CD4-positive, alpha-beta memory T cell (primary cell): ENCODE measurements at regions not wholly inside any gene's neighbourhood (a gene's known extent, or its start where the extent isn't known, plus 50 kb on each side); places are given as distances from the start of the nearest gene placed in this dataset.
"Not testable (repeated sequence)": the region's sequence is repeated elsewhere in the genome, so short reads cannot be mapped to it uniquely, and the experiment has no call there.

Experiments
- CTCF ChIA-PET: fragments of 350-600 bp; sonication (Branson Sonifier 250); formaldehyde crosslinking; loops from one replicate; lab custom pipeline; 2021; ENCODE audit warnings: inconsistent platforms; ENCODE audit not compliant: partially characterized antibody; lab: Charles Lee
- POLR2A ChIA-PET: fragments of 350-600 bp; sonication (Branson Sonifier 250); formaldehyde crosslinking; loops from one replicate; lab custom pipeline; 2021; ENCODE audit not compliant: partially characterized antibody; lab: Charles Lee
- DNase-seq, 5 donors: peaks; one replicate each; pipeline versions ENCODE4 v3.0.0 to v3.0.0-alpha.2; 2020 to 2022; ENCODE audit warnings: mixed read lengths in 1 of 5
- H3K27ac ChIP-seq: one replicate; pipeline ENCODE4 v1.7.0; 2013; ENCODE audit warnings: low read depth, low read length
- H3K27me3 ChIP-seq: 2 replicates; pipeline ENCODE4 v1.7.0; 2013; ENCODE audit warnings: mild to moderate bottlenecking, low read length, moderate library complexity; ENCODE audit not compliant: insufficient read depth
- H3K36me3 ChIP-seq: 2 replicates; pipeline ENCODE4 v1.7.0; 2013; ENCODE audit warnings: mild to moderate bottlenecking, low read length, moderate library complexity; ENCODE audit not compliant: insufficient read depth
- H3K4me1 ChIP-seq: 2 replicates; pipeline ENCODE4 v1.7.0; 2013; ENCODE audit warnings: mild to moderate bottlenecking, low read length, moderate library complexity; ENCODE audit not compliant: insufficient read depth
- H3K4me3 ChIP-seq, 2 donors: one replicate each; pipeline ENCODE4 v1.7.0; 2013; ENCODE audit warnings: low read length in 2 of 2, mild to moderate bottlenecking in 1 of 2
- H3K9me3 ChIP-seq, 2 donors: one replicate each; pipeline ENCODE4 v1.7.0; 2013; ENCODE audit warnings: low read length in 2 of 2, control low read depth in 1 of 2; ENCODE audit not compliant: control insufficient read depth in 1 of 2
- H3K27ac Mint-ChIP-seq, 7 donors: one replicate each; pipeline ENCODE4 v1.8.0; 2020 to 2021; ENCODE audit warnings: mixed read lengths in 7 of 7, mild to moderate bottlenecking in 6 of 7, inconsistent platforms in 3 of 7, moderate library complexity in 3 of 7
- H3K27me3 Mint-ChIP-seq, 2 donors: one replicate each; pipeline ENCODE4 v1.8.0; 2020 to 2021; ENCODE audit warnings: mixed read lengths in 2 of 2
- H3K36me3 Mint-ChIP-seq, 2 donors: one replicate each; pipeline ENCODE4 v1.8.0; 2020 to 2021; ENCODE audit warnings: mixed read lengths in 2 of 2, inconsistent platforms in 1 of 2, mild to moderate bottlenecking in 1 of 2
- H3K4me1 Mint-ChIP-seq, 4 donors: one replicate each; pipeline ENCODE4 v1.8.0; 2020 to 2021; ENCODE audit warnings: mixed read lengths in 4 of 4, mild to moderate bottlenecking in 1 of 4
- H3K4me3 Mint-ChIP-seq, 8 donors: one replicate each; pipeline ENCODE4 v1.8.0; 2020 to 2021; ENCODE audit warnings: mixed read lengths in 8 of 8, mild to moderate bottlenecking in 7 of 8, moderate library complexity in 6 of 8, inconsistent platforms in 3 of 8
- H3K9me3 Mint-ChIP-seq, 8 donors: one replicate each; pipeline ENCODE4 v1.8.0; 2020 to 2021; ENCODE audit warnings: mixed read lengths in 8 of 8, mild to moderate bottlenecking in 5 of 8, inconsistent platforms in 3 of 8, moderate library complexity in 1 of 8
- intact Hi-C: fragments of 100-400 bp; cut with micrococcal nuclease; formaldehyde crosslinking; loops from one replicate; pipeline ENCODE4 v1.15.1; 2023

DNA sequence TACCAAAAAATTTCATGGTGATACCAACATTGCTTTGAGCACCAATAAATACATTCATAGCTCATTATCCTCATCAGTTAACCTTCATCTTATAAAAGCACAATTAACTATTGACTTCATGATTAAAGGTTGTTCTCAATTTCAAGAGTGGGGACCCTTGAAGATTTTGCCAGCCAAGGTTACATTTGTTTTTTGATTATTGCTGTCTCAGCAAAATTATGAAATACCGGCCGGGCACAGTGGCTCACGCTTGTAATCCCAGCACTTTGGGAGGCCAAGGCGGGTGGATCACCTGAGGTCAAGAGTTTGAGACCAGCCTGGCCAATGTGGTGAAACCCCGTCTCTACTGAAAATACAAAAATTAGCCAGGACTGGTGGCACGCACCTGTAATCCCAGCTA lies 96.1 kb upstream of the SLC7A11 start:
- H3K27me3 Mint-ChIP-seq, POLR2A ChIA-PET: not testable (repeated sequence)

DNA sequence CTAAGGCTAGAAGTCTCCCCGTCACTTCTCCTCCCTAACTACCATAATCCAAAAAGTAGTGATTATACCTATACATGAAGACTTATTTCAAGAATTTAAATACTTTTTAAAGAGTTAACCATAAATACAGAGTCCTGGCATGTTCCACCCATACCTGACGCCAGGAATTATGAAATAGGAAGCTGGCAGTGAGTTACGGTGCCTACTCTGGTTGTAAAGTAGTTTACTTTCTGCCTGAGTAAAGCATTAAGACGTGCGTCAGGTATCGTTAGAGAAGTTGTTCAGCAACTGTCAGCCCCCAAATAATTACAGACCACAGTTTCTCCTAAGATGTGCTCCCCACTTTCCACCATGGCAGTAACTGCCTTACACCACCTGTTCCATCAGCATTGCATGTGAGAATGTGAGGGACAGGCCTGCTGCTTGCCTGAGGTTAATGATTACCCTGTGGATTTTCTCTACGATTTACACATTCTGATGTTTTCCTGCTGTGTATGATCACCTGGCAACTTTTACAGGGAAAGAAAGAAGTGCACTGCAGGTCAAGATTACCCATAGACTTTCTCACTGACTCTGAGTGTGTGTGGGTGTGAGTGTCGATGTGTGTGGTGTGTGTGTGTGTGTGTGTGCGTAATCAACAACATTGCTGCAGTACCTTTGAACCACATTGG lies 92.3 kb upstream of the SLC7A11 start:
- Mint-ChIP-seq H3K4me3 (no peak overlapping the region), H3K4me1 (no peaks in the 10 kb centered on the region), H3K36me3 (no peaks in the 10 kb centered on the region), H3K9me3 (peaks cover 0 to 3% (median under 1%) of the 10 kb centered on the region in 8 donors), H3K27ac (no peak overlapping the region), H3K27me3 (no peaks in the 10 kb centered on the region)
- intact Hi-C loops = no loop called here
- no peaks in the 10 kb centered on the region for H3K27me3 ChIP-seq
- no peak overlapping the region for H3K27ac ChIP-seq
- ChIA-PET POLR2A (no interaction called here), CTCF (no interaction called here)
- no peaks in the 10 kb centered on the region for H3K36me3 ChIP-seq
- DNase-seq = no peak
- no peaks in the 10 kb centered on the region for H3K4me1 ChIP-seq
- no peak overlapping the region for H3K4me3 ChIP-seq
- H3K9me3 ChIP-seq = no peaks in the 10 kb centered on the region

More for the DNA sequence above, 96.1 kb upstream of the SLC7A11 start:
- H3K4me1 ChIP-seq, H3K27me3 ChIP-seq, H3K4me3 Mint-ChIP-seq, CTCF ChIA-PET, H3K4me1 Mint-ChIP-seq, H3K36me3 ChIP-seq, H3K9me3 ChIP-seq, DNase-seq, H3K36me3 Mint-ChIP-seq, H3K27ac Mint-ChIP-seq, H3K4me3 ChIP-seq, intact Hi-C loops, H3K27ac ChIP-seq, H3K9me3 Mint-ChIP-seq: not testable (repeated sequence)

DNA sequence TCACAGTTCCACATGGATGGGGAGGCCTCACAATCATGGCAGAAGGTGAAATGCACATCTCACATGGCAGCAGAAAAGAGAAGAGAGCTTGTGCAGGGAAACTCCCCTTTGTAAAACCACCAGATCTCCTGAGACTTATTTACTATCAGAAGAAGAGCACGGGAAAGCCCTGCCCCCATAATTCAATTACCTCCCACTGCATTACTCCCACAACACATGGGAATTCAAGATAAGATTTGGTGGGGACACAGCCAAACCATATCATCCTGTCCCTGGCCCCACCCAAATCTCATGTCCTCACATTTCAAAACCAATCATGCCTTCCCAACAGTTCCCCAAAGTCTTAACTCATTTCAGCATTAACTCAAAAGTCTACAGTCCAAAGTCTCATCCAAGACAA lies 90.3 kb upstream of the SLC7A11 start:
- H3K27ac ChIP-seq, intact Hi-C loops, H3K27me3 Mint-ChIP-seq, H3K4me1 Mint-ChIP-seq, H3K27ac Mint-ChIP-seq, CTCF ChIA-PET, POLR2A ChIA-PET, H3K36me3 Mint-ChIP-seq, H3K9me3 Mint-ChIP-seq, H3K4me1 ChIP-seq, H3K36me3 ChIP-seq, H3K4me3 Mint-ChIP-seq, H3K4me3 ChIP-seq, H3K27me3 ChIP-seq, DNase-seq, H3K9me3 ChIP-seq: not testable (repeated sequence)

DNA sequence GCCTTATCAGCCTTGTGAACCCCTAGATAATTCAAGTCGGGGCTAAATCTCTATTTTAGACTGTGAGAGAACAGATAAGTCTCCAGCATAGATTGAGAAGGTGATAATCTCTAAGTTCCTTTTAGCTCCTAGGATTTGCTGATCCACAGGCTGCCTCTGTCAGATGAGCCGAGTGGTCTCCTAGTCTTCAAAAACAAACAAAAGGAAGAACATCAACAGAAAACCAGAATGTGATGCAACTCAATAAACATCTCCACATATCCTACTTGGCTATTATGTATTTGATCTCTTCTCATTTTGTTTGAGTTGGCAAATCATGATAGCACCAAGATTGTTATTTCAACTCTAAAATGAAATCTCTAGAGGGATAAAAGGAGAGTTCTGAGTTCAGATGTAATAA lies 88.4 kb upstream of the SLC7A11 start:
- Histone ChIP-seq H3K27ac (no peak overlapping the region), H3K27me3 (no peaks in the 10 kb centered on the region), H3K4me3 (no peak overlapping the region), H3K9me3 (no peaks in the 10 kb centered on the region), H3K4me1 (no peaks in the 10 kb centered on the region), H3K36me3 (no peaks in the 10 kb centered on the region)
- ChIA-PET POLR2A (no interaction called here), CTCF (no interaction called here)
- H3K27ac Mint-ChIP-seq = no peak overlapping the region
- H3K4me1 Mint-ChIP-seq = no peaks in the 10 kb centered on the region
- no peaks in the 10 kb centered on the region for H3K36me3 Mint-ChIP-seq
- H3K27me3 Mint-ChIP-seq = no peaks in the 10 kb centered on the region
- H3K4me3 Mint-ChIP-seq = no peak overlapping the region
- DNase-seq = no peak
- peaks cover 0 to 3% (median 0%) of the 10 kb centered on the region in 8 donors for H3K9me3 Mint-ChIP-seq
- intact Hi-C loops = no loop called here

DNA sequence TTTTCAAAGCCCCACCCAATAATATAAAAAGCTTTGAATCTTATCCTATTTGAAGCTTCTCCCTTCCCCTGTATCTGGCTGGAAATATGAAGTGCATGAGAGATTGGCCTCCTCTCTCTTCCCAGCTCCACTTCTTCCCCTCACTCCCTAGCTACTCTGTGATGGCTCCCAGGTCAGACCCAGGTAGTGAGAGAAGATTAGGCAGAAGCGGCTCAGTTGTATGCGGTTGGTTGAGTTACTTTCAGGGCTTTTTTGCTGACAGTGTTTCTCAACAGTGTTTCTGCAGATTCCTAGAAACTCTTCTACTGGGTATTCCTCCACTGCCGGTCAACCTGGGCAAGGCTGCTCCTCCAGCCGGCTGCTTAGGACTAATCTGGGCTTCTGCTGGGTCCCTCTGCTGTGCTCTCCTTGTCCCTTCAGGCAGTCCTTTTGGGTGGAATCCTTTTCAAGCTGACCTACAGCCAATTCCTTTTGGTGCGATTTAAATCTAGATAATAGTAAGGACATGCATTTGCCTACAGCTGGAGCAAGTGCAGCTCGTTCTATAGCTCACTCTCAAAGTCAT lies 87.4 kb upstream of the SLC7A11 start:
- no peaks in the 10 kb centered on the region for H3K4me1 ChIP-seq
- no peak for DNase-seq
- no peak overlapping the region for H3K27ac Mint-ChIP-seq
- no peaks in the 10 kb centered on the region for H3K27me3 Mint-ChIP-seq
- H3K4me3 Mint-ChIP-seq = no peak overlapping the region
- ChIA-PET POLR2A (no interaction called here), CTCF (no interaction called here)
- no peaks in the 10 kb centered on the region for H3K9me3 ChIP-seq
- H3K4me1 Mint-ChIP-seq = no peaks in the 10 kb centered on the region
- no peaks in the 10 kb centered on the region for H3K36me3 Mint-ChIP-seq
- intact Hi-C loops = no loop called here
- H3K4me3 ChIP-seq = no peak overlapping the region
- H3K27ac ChIP-seq = no peak overlapping the region
- no peaks in the 10 kb centered on the region for H3K36me3 ChIP-seq
- H3K9me3 Mint-ChIP-seq = peaks cover 0 to 3% (median 0%) of the 10 kb centered on the region in 8 donors
- no peaks in the 10 kb centered on the region for H3K27me3 ChIP-seq

DNA sequence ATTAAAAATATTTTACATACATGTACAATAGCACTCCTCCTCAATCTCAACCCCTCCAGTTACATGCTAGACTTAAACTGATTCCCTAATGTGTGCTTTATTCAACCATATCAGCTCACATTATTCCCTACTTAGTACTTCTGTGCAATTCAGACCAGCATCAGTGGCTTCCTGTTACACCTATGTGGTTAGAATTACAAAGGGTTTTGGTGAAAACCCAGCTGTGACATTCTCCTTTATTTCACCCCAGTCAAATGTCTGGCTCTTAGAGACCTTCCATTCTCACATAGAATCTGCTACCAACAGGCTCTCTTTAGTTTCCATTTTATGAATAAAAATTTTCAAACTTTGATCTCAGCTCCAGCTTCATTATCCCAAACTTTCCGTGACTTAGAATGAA lies 85.2 kb upstream of the SLC7A11 start:
- Mint-ChIP-seq H3K4me1 (no peaks in the 10 kb centered on the region), H3K9me3 (peaks cover 0 to 3% (median 0%) of the 10 kb centered on the region in 8 donors), H3K36me3 (no peaks in the 10 kb centered on the region), H3K4me3 (no peak overlapping the region), H3K27ac (no peak overlapping the region), H3K27me3 (no peaks in the 10 kb centered on the region)
- DNase-seq = no peak
- no peaks in the 10 kb centered on the region for H3K36me3 ChIP-seq
- H3K9me3 ChIP-seq = no peaks in the 10 kb centered on the region
- no peaks in the 10 kb centered on the region for H3K27me3 ChIP-seq
- ChIA-PET POLR2A (no interaction called here), CTCF (no interaction called here)
- no peak overlapping the region for H3K4me3 ChIP-seq
- no peaks in the 10 kb centered on the region for H3K4me1 ChIP-seq
- intact Hi-C loops = no loop called here
- H3K27ac ChIP-seq = no peak overlapping the region

DNA sequence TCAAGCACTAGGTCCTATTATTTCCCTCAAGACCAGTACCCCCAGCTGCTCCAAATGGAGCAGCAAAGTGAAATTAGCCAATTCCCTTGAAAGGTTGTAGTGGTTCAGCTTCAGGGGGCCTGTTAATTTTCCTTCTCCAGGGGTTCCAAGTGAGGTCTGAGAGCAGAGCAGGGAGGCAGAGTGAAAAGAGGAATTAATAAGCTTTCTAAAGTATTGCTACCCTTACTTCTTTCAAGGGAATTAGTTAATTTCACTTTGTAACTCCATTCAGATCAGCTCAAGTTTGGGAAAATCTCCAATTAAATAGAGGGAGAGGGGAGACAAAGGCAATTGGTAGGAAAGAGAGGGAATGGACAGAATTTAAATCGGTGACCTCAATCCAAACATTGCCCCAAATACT lies 78.7 kb upstream of the SLC7A11 start:
- no peak overlapping the region for H3K27ac ChIP-seq
- DNase-seq = no peak
- Mint-ChIP-seq H3K4me1 (no peaks in the 10 kb centered on the region), H3K27ac (no peak overlapping the region), H3K36me3 (no peaks in the 10 kb centered on the region), H3K9me3 (peaks cover 0 to 4% (median 0%) of the 10 kb centered on the region in 8 donors), H3K4me3 (no peak overlapping the region), H3K27me3 (no peaks in the 10 kb centered on the region)
- intact Hi-C loops = no loop called here
- ChIA-PET CTCF (no interaction called here), POLR2A (no interaction called here)
- no peaks in the 10 kb centered on the region for H3K9me3 ChIP-seq
- no peaks in the 10 kb centered on the region for H3K27me3 ChIP-seq
- H3K4me3 ChIP-seq = no peak overlapping the region
- no peaks in the 10 kb centered on the region for H3K36me3 ChIP-seq
- H3K4me1 ChIP-seq = no peaks in the 10 kb centered on the region
